ENCODE measurements at regions not wholly inside any gene's neighbourhood (a gene's known extent, or its start where the extent isn't known, plus 50 kb on each side); places are given as distances from the start of the nearest gene placed in this dataset.

- Histone ChIP-seq H3K4me1 (ENCODE audit: low read length) (no peaks in the 10 kb centered on the region), H3K9ac (ENCODE audit: low read length) (no peak overlapping the region), H4K20me1 (ENCODE audit: insufficient read depth, low read depth, low read length) (no peaks in the 10 kb centered on the region), H3K27ac (ENCODE audit: low read length) (no peak overlapping the region), H3K9me3 (ENCODE audit: low read length) (peaks cover 46% of the 10 kb centered on the region), H3K4me2 (ENCODE audit: low read depth, low read length, poor library complexity, severe bottlenecking) (no peak overlapping the region), H3K27me3 (ENCODE audit: low read length) (no peaks in the 10 kb centered on the region), H2AFZ (ENCODE audit: low read length) (no peak overlapping the region), H3K79me2 (ENCODE audit: low read length) (no peaks in the 10 kb centered on the region), H3K4me3 (ENCODE audit: low read length) (no peak overlapping the region), H3K36me3 (ENCODE audit: insufficient read depth, low read length) (no peaks in the 10 kb centered on the region), H3K9me2 (replicated peaks; ENCODE audit: insufficient read depth, low read length) (no peaks in the 10 kb centered on the region)
- no peak for DNase-seq
Observed at GRCh38 chr4:27921231-27921630, 1060.6 kb downstream of the STIM2 start.

- Histone ChIP-seq H3K79me2 (ENCODE audit: low read length) (no peaks in the 10 kb centered on the region), H4K20me1 (ENCODE audit: insufficient read depth, low read depth, low read length) (no peaks in the 10 kb centered on the region), H3K36me3 (ENCODE audit: insufficient read depth, low read length) (no peaks in the 10 kb centered on the region), H2AFZ (ENCODE audit: low read length) (no peak overlapping the region), H3K27me3 (ENCODE audit: low read length) (no peaks in the 10 kb centered on the region), H3K27ac (ENCODE audit: low read length) (no peak overlapping the region), H3K9ac (ENCODE audit: low read length) (no peak overlapping the region), H3K4me1 (ENCODE audit: low read length) (no peaks in the 10 kb centered on the region), H3K4me3 (ENCODE audit: low read length) (no peak overlapping the region), H3K4me2 (ENCODE audit: low read depth, low read length, poor library complexity, severe bottlenecking) (no peak overlapping the region), H3K9me3 (ENCODE audit: low read length) (peaks cover 23% of the 10 kb centered on the region; the same call in 1 of the 2 replicates), H3K9me2 (replicated peaks; ENCODE audit: insufficient read depth, low read length) (no peaks in the 10 kb centered on the region)
- DNase-seq = no peak
Observed at GRCh38 chr4:27928761-27929540, 1068.3 kb downstream of the STIM2 start.

DNA sequence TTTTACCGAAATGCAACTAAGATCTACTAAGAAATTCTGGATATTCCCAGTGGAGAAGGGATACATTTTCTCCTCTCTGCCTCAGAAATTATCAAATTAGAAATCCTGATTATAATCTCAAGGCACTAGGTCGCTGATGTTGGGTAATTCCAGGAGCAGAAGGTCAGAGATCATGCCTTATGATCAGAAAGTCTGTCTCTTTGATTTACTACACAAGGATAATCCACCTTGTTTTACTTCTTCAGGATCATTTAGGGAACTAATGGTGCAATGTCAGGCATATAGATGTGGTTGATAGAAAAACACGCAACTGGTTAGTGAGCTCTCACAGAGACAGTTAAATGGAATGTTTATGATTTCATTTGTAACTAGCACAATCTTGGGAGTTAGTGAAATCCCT, 1069.7 kb downstream of the STIM2 start:
- H3K79me2 ChIP-seq (ENCODE audit: low read length) = no peaks in the 10 kb centered on the region

DNA sequence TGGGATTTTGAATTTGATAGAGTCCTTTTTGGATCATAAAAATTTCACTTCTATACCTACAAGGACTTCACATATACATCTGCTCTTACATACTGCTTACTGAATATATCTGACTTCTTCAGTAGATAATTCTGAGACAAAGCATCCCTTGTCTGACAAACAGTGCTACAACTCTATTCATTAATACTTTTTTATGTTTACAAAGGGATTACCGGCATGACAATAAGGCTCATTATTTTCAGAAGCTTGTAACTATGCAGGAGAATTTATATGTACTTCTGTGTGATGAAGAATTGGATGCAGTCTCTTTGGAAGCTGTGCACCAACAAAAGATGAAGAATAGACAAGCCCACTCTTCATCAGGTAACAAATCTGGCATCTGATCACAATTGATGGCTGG, 1070.3 kb downstream of the STIM2 start:
- H3K9me3 ChIP-seq (ENCODE audit: low read length) = peaks cover 27% of the 10 kb centered on the region; the same call in 1 of the 2 replicates
- no peaks in the 10 kb centered on the region for H3K79me2 ChIP-seq (ENCODE audit: low read length)

More for the DNA sequence above, 1069.7 kb downstream of the STIM2 start:
- Histone ChIP-seq H3K4me2 (ENCODE audit: low read depth, low read length, poor library complexity, severe bottlenecking) (no peak overlapping the region), H3K9me3 (ENCODE audit: low read length) (peaks cover 30% of the 10 kb centered on the region; the same call in 1 of the 2 replicates), H2AFZ (ENCODE audit: low read length) (no peak overlapping the region), H3K36me3 (ENCODE audit: insufficient read depth, low read length) (no peaks in the 10 kb centered on the region), H3K9ac (ENCODE audit: low read length) (no peak overlapping the region), H3K9me2 (replicated peaks; ENCODE audit: insufficient read depth, low read length) (no peaks in the 10 kb centered on the region), H3K4me1 (ENCODE audit: low read length) (no peaks in the 10 kb centered on the region), H3K4me3 (ENCODE audit: low read length) (no peak overlapping the region), H4K20me1 (ENCODE audit: insufficient read depth, low read depth, low read length) (no peaks in the 10 kb centered on the region), H3K27ac (ENCODE audit: low read length) (no peak overlapping the region), H3K27me3 (ENCODE audit: low read length) (no peaks in the 10 kb centered on the region)
- DNase-seq = no peak

GRCh38 chr4:27931584-27931983, 1070.9 kb downstream of the STIM2 start:
- no peak overlapping the region for H2AFZ ChIP-seq (ENCODE audit: low read length)
- no peaks in the 10 kb centered on the region for H3K27me3 ChIP-seq (ENCODE audit: low read length)
- H3K9me2 ChIP-seq (replicated peaks; ENCODE audit: insufficient read depth, low read length) = no peaks in the 10 kb centered on the region
- no peaks in the 10 kb centered on the region for H3K4me1 ChIP-seq (ENCODE audit: low read length)
- H4K20me1 ChIP-seq (ENCODE audit: insufficient read depth, low read depth, low read length) = no peaks in the 10 kb centered on the region
- H3K4me3 ChIP-seq (ENCODE audit: low read length) = no peak overlapping the region
- H3K36me3 ChIP-seq (ENCODE audit: insufficient read depth, low read length) = no peaks in the 10 kb centered on the region
- no peak for DNase-seq
- peaks cover 24% of the 10 kb centered on the region; the same call in 1 of the 2 replicates for H3K9me3 ChIP-seq (ENCODE audit: low read length)
- H3K4me2 ChIP-seq (ENCODE audit: low read depth, low read length, poor library complexity, severe bottlenecking) = no peak overlapping the region
- no peak overlapping the region for H3K9ac ChIP-seq (ENCODE audit: low read length)
- H3K27ac ChIP-seq (ENCODE audit: low read length) = no peak overlapping the region
- no peaks in the 10 kb centered on the region for H3K79me2 ChIP-seq (ENCODE audit: low read length)

More for the DNA sequence above, 1070.3 kb downstream of the STIM2 start:
- H3K36me3 ChIP-seq (ENCODE audit: insufficient read depth, low read length) = no peaks in the 10 kb centered on the region
- no peaks in the 10 kb centered on the region for H3K9me2 ChIP-seq (replicated peaks; ENCODE audit: insufficient read depth, low read length)
- no peak overlapping the region for H3K4me2 ChIP-seq (ENCODE audit: low read depth, low read length, poor library complexity, severe bottlenecking)
- DNase-seq = no peak
- H3K9ac ChIP-seq (ENCODE audit: low read length) = no peak overlapping the region
- H3K4me3 ChIP-seq (ENCODE audit: low read length) = no peak overlapping the region
- no peaks in the 10 kb centered on the region for H3K27me3 ChIP-seq (ENCODE audit: low read length)
- no peaks in the 10 kb centered on the region for H3K4me1 ChIP-seq (ENCODE audit: low read length)
- no peak overlapping the region for H2AFZ ChIP-seq (ENCODE audit: low read length)
- no peak overlapping the region for H3K27ac ChIP-seq (ENCODE audit: low read length)
- H4K20me1 ChIP-seq (ENCODE audit: insufficient read depth, low read depth, low read length) = no peaks in the 10 kb centered on the region

- Histone ChIP-seq H3K79me2 (ENCODE audit: low read length) (no peaks in the 10 kb centered on the region), H4K20me1 (ENCODE audit: insufficient read depth, low read depth, low read length) (no peaks in the 10 kb centered on the region), H3K4me2 (ENCODE audit: low read depth, low read length, poor library complexity, severe bottlenecking) (no peak overlapping the region), H3K9me3 (ENCODE audit: low read length) (peaks cover 17% of the 10 kb centered on the region), H3K27ac (ENCODE audit: low read length) (no peak overlapping the region), H3K9ac (ENCODE audit: low read length) (no peak overlapping the region), H3K36me3 (ENCODE audit: insufficient read depth, low read length) (no peaks in the 10 kb centered on the region), H3K9me2 (replicated peaks; ENCODE audit: insufficient read depth, low read length) (no peaks in the 10 kb centered on the region), H3K4me1 (ENCODE audit: low read length) (no peaks in the 10 kb centered on the region), H2AFZ (ENCODE audit: low read length) (no peak overlapping the region), H3K27me3 (ENCODE audit: low read length) (no peaks in the 10 kb centered on the region), H3K4me3 (ENCODE audit: low read length) (0 out of 2 replicates have a peak overlapping the region, but pooled peaks have one; percentile 12)
- no peak for DNase-seq
Observed at GRCh38 chr4:27934871-27935270, 1074.2 kb downstream of the STIM2 start.

DNA sequence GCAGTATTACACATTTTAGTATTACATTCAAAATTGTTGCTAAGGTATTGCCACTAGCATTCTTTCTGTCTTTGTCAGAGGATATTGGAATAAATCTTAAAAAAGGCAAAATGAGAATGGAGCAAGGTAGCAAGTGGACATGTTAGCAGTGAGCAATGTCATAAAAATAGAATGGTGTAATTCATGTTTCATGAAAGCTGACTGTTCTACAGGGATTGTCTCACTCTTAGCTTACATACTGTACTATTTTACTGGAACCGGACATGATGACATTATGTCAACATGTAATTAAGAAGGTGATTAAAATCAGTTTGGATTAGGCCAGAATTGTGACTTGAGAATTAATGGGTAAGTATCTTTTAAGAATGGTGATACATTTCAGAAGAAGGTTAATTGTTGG, 1086.2 kb downstream of the STIM2 start:
- Histone ChIP-seq H3K4me2 (ENCODE audit: low read depth, low read length, poor library complexity, severe bottlenecking) (no peak overlapping the region), H3K79me2 (ENCODE audit: low read length) (no peaks in the 10 kb centered on the region), H4K20me1 (ENCODE audit: insufficient read depth, low read depth, low read length) (no peaks in the 10 kb centered on the region), H3K9me3 (ENCODE audit: low read length) (peaks cover 31% of the 10 kb centered on the region), H3K9me2 (replicated peaks; ENCODE audit: insufficient read depth, low read length) (no peaks in the 10 kb centered on the region), H3K27me3 (ENCODE audit: low read length) (no peaks in the 10 kb centered on the region), H3K4me1 (ENCODE audit: low read length) (no peaks in the 10 kb centered on the region), H3K4me3 (ENCODE audit: low read length) (no peak overlapping the region), H3K36me3 (ENCODE audit: insufficient read depth, low read length) (no peaks in the 10 kb centered on the region; the same call in 1 of the 2 replicates), H3K9ac (ENCODE audit: low read length) (no peak overlapping the region), H3K27ac (ENCODE audit: low read length) (no peak overlapping the region), H2AFZ (ENCODE audit: low read length) (no peak overlapping the region)
- no peak for DNase-seq

DNA sequence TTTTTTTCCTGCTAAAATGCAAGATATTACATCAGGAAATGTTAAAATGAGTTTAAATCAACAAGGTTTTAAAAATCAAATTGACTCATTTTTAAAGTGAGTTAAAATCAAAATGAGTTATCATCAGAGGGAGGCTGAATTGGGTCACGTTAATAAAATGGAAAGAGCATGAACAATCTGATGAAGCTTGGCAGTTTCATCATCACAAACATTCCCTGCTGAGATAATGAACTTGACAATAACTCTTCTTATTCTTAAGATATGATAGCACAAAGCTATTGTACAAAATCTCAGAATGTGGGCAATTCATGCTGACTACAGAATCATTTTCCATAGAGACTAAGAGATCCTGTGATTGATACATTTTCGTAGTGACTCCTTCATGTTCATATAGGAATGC, 1086.7 kb downstream of the STIM2 start:
- Histone ChIP-seq H3K9me3 (ENCODE audit: low read length) (peaks cover 28% of the 10 kb centered on the region), H3K4me2 (ENCODE audit: low read depth, low read length, poor library complexity, severe bottlenecking) (no peak overlapping the region), H3K4me1 (ENCODE audit: low read length) (no peaks in the 10 kb centered on the region), H3K9ac (ENCODE audit: low read length) (no peak overlapping the region), H4K20me1 (ENCODE audit: insufficient read depth, low read depth, low read length) (no peaks in the 10 kb centered on the region), H3K27ac (ENCODE audit: low read length) (no peak overlapping the region), H3K9me2 (replicated peaks; ENCODE audit: insufficient read depth, low read length) (no peaks in the 10 kb centered on the region), H3K36me3 (ENCODE audit: insufficient read depth, low read length) (no peaks in the 10 kb centered on the region; the same call in 1 of the 2 replicates), H3K79me2 (ENCODE audit: low read length) (no peaks in the 10 kb centered on the region), H2AFZ (ENCODE audit: low read length) (no peak overlapping the region), H3K27me3 (ENCODE audit: low read length) (no peaks in the 10 kb centered on the region), H3K4me3 (ENCODE audit: low read length) (no peak overlapping the region)
- no peak for DNase-seq

Measured in Karpas-422 (cell line).